ENCODE measurements at regions not wholly inside any gene's neighbourhood (a gene's known extent, or its start where the extent isn't known, plus 50 kb on each side); places are given as distances from the start of the nearest gene placed in this dataset.

DNA sequence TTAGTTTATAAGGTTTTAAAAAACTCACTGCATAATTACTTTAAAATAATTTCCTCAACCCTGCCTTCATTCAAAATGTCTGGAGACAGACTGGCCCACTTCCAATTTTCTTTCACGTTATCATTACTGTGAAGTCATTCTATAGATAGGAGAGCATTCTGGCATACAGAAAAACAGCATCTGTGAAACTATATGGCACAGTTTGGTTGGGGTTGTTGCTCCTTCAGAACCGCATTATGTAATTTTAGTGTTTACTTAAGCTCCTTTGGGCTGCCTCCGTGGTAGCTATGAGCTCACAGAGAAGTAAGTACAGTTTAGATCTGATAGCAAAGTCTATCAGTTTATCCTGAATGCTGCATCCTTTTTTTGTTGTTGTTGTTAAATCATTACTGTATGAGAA lies 104.3 kb downstream of the KCNRG start:
- 44% methylated on average over 3 of the region's 3 CpGs for WGBS

DNA sequence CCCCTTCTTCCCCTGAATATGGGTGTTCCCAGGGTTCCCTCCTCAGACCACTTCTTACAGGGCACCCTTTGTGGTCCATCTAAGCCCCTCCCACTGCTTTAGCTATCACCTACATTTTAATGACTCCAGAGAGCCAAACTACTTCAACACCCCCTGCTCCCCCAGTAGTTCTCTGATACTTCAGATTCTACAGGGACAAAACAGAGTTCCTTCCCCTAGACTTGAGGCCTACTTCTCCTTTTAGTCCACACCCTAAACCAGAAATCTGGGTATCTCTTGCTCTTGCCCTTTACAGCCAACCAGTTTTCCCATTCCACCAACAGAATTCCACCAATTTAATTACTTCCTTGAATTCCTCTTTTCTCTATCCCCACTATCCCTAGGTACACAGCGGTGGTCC lies 107.2 kb downstream of the KCNRG start:
- intact Hi-C loops (cut with DNase I), result loop anchor here (2.0 kb wide), 1 partner anchor 40 kb away; no protein-coding TSS in a partner anchor
- H3K36me3 ChIP-seq, result peaks cover 0 to 7% (median 0%) of the 10 kb centered on the region in 4 donors
- peaks cover 0 to 5% (median 0%) of the 10 kb centered on the region in 4 donors for H3K27me3 ChIP-seq
- no peak overlapping the region for H3K4me3 ChIP-seq
- peaks cover 17 to 56% (median 49%) of the 10 kb centered on the region in 4 donors for H3K4me1 ChIP-seq
- TF ChIP-seq POLR2A (IDR thresholded peaks at IDR 0.05; ENCODE audit: low read depth) (no peak), EP300 (IDR thresholded peaks at IDR 0.05) (no peak), POLR2AphosphoS5 (IDR thresholded peaks at IDR 0.05) (no peak)
- TF ChIP-seq, protein P1, sequence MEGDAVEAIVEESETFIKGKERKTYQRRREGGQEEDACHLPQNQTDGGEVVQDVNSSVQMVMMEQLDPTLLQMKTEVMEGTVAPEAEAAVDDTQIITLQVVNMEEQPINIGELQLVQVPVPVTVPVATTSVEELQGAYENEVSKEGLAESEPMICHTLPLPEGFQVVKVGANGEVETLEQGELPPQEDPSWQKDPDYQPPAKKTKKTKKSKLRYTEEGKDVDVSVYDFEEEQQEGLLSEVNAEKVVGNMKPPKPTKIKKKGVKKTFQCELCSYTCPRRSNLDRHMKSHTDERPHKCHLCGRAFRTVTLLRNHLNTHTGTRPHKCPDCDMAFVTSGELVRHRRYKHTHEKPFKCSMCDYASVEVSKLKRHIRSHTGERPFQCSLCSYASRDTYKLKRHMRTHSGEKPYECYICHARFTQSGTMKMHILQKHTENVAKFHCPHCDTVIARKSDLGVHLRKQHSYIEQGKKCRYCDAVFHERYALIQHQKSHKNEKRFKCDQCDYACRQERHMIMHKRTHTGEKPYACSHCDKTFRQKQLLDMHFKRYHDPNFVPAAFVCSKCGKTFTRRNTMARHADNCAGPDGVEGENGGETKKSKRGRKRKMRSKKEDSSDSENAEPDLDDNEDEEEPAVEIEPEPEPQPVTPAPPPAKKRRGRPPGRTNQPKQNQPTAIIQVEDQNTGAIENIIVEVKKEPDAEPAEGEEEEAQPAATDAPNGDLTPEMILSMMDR (IDR thresholded peaks at IDR 0.05), result no peak
- peak overlapping the region; percentile 95 to 100 (median 100) for H3K27ac ChIP-seq (replicated peaks in 1 of 4)
- WGBS, result 81% methylated on average over 1 of the region's 1 CpG
- DNase-seq (ENCODE audit: extremely low spot score), result no peak
- no peaks in the 10 kb centered on the region for H3K9me3 ChIP-seq

More for the DNA sequence above, 104.3 kb downstream of the KCNRG start:
- peaks cover 0 to 7% (median 0%) of the 10 kb centered on the region in 4 donors for H3K36me3 ChIP-seq
- DNase-seq (ENCODE audit: extremely low spot score), result no peak
- no peaks in the 10 kb centered on the region for H3K27me3 ChIP-seq
- intact Hi-C loops (cut with DNase I), result no loop called here
- H3K4me1 ChIP-seq, result peaks cover 22 to 63% (median 50%) of the 10 kb centered on the region in 4 donors
- TF ChIP-seq POLR2AphosphoS5 (IDR thresholded peaks at IDR 0.05) (no peak), EP300 (IDR thresholded peaks at IDR 0.05) (no peak), POLR2A (IDR thresholded peaks at IDR 0.05; ENCODE audit: low read depth) (no peak)
- TF ChIP-seq, protein P1 (IDR thresholded peaks at IDR 0.05), result no peak
- no peak overlapping the region for H3K27ac ChIP-seq (replicated peaks in 1 of 4)
- H3K9me3 ChIP-seq, result no peaks in the 10 kb centered on the region
- no peak overlapping the region for H3K4me3 ChIP-seq

DNA sequence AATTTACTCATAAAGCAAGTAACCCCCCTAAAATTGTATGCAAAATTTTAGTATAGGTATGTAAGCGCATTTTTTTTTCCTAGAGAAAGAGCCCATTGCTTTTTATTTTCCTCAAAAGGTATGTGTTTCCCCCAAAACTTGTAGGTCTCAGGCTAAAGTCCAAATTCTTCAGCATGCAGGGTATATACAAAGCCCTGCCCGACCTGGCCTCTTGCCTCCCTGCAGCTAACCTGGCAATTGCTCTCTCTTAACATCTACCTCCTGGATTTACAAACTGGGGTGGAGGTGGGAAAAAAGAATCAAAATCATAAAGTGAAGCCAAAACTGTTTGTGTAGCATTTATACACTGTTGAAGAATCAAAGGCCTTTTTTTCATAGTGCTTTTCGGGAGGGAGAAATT lies 107.8 kb downstream of the KCNRG start:
- no peak for TF ChIP-seq POLR2AphosphoS5 (IDR thresholded peaks at IDR 0.05)
- TF ChIP-seq, protein P1 (IDR thresholded peaks at IDR 0.05), result no peak
- peak overlapping the region; percentile 79 to 99 (median 89) for H3K4me3 ChIP-seq
- 70% methylated on average over 3 of the region's 3 CpGs for WGBS
- H3K27me3 ChIP-seq, result peaks cover 0 to 9% (median 1%) of the 10 kb centered on the region in 4 donors
- peaks cover 0 to 7% (median 0%) of the 10 kb centered on the region in 4 donors for H3K36me3 ChIP-seq
- peak overlapping the region; percentile 95 to 100 (median 100) for H3K27ac ChIP-seq (replicated peaks in 1 of 4)
- no peaks in the 10 kb centered on the region for H3K9me3 ChIP-seq
- intact Hi-C loops (cut with DNase I), result loop anchor here (2.0 kb wide), 1 partner anchor 40 kb away; no protein-coding TSS in a partner anchor
- no peak for DNase-seq (ENCODE audit: extremely low spot score)
- peaks cover 17 to 61% (median 54%) of the 10 kb centered on the region in 4 donors for H3K4me1 ChIP-seq

DNA sequence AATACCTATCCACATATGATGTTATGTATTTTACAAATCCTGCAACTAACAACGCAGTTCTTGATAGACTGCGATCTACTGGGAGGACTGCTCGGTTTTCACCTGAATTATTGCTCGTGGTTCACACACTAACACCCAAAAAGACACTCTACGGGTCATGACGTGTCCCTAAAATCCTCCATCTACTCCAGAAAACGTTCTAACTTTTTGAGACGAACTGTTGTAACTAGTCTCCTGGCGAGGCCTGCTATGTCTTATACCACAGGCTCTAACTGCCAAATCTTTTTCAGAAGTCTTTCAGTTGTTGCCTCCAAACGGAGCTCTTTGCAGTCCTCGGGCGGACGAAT lies 108.2 kb downstream of the KCNRG start:
- H3K27me3 ChIP-seq, result peaks cover 0 to 14% (median 4%) of the 10 kb centered on the region in 4 donors
- peak overlapping the region; percentile 79 to 99 (median 89) for H3K4me3 ChIP-seq
- peaks cover 0 to 7% (median 0%) of the 10 kb centered on the region in 4 donors for H3K36me3 ChIP-seq
- peak overlapping the region; percentile 95 to 100 (median 100) for H3K27ac ChIP-seq (replicated peaks in 1 of 4)
- intact Hi-C loops (cut with DNase I), result loop anchor here (2.0 kb wide), 1 partner anchor 41 kb away; no protein-coding TSS in a partner anchor
- no peak for TF ChIP-seq POLR2AphosphoS5 (IDR thresholded peaks at IDR 0.05)
- peaks cover 17 to 65% (median 57%) of the 10 kb centered on the region in 4 donors for H3K4me1 ChIP-seq
- no peak for DNase-seq (ENCODE audit: extremely low spot score)
- no peaks in the 10 kb centered on the region for H3K9me3 ChIP-seq
- 15% methylated on average over 13 of the region's 13 CpGs for WGBS

DNA sequence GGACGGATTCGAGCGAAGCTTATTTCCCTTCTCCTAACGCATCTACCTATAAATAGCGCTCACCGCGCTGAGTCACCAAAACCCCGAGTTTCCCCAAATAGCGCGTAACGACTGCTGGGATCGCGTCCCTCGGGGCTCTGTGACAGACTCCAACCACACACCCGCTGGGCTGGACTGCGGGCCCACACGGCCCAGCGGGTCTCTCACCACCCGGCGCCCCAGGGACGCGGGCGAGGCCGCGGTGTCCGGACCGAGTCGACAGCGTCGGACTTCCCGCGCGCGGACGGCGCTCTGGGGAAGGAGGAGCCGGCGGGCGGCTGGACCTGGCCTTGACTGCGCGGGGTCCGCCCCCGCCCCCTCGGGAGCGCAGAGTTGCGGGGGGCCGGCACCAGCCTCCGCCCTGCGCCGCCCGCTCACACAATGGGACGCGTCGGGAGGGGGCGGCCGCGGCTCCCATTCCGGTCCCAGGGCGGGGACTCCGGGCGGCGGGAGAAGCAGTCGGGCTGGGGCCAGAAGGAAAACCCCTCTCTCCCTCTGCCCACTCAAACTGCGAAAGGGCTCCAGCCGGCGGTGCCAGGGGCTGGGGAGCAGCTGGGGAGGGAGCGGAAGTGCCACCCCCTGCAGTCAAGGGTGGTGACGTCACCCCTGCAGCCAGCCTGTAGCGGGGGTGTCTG lies 108.8 kb downstream of the KCNRG start:
- Histone ChIP-seq H3K4me1 (peaks cover 17 to 65% (median 57%) of the 10 kb centered on the region in 4 donors), H3K36me3 (peaks cover 0 to 7% (median 0%) of the 10 kb centered on the region in 4 donors), H3K4me3 (peak overlapping the region; percentile 79 to 99 (median 89)), H3K27ac (replicated peaks in 1 of 4) (peak overlapping the region; percentile 95 to 100 (median 100)), H3K9me3 (no peaks in the 10 kb centered on the region), H3K27me3 (peaks cover 0 to 17% (median 6%) of the 10 kb centered on the region in 4 donors)
- WGBS, result 0% methylated on average over 12 of the region's 69 CpGs
- DNase-seq (ENCODE audit: extremely low spot score), result peak; percentile 99
- TF ChIP-seq EP300 (IDR thresholded peaks at IDR 0.05), result no peak
- TF ChIP-seq POLR2A (IDR thresholded peaks at IDR 0.05; ENCODE audit: low read depth), result peak; percentile 82
- peak; percentile 86 to 99 for TF ChIP-seq POLR2AphosphoS5 (IDR thresholded peaks at IDR 0.05)
- intact Hi-C loops (cut with DNase I), result loop anchor here (2.0 kb wide), 2 partner anchors 41 to 127 kb away; partner anchors contain the start of gene TRIM13

All from esophagus muscularis mucosa (tissue), 4 donors.